OCI-LY7 (cell line): ENCODE measurements at regions not wholly inside any gene's neighbourhood (a gene's known extent, or its start where the extent isn't known, plus 50 kb on each side); places are given as distances from the start of the nearest gene placed in this dataset.

Source experiments
- BruUV-seq: library from RNA; stranded (reverse); fragments of 400-500 nt; replicated peaks from 2 replicates; lab custom pipeline; 2021; lab: Mats Ljungman, UMichigan
- CTCF ChIA-PET: fragments of 300-600 bp; sonication (Branson Sonifier 250); formaldehyde crosslinking; loops from one replicate; lab custom pipeline; 2022; ENCODE audit warnings: antibody characterized with exemption; ENCODE audit not compliant: unreplicated experiment; lab: Charles Lee
- POLR2A ChIA-PET: fragments of 300-600 bp; sonication (Branson Sonifier 250); formaldehyde crosslinking; loops from one replicate; lab custom pipeline; 2022; ENCODE audit warnings: antibody characterized with exemption; lab: Charles Lee
- DNase-seq: peaks from one replicate; pipeline ENCODE4 v3.0.0-alpha.2; 2015; ENCODE audit warnings: low spot score
- H2AFZ ChIP-seq: fragments of 200-600 bp; sonication (generic), shearing (Covaris generic); 2 replicates; pipeline ENCODE4 v1.6.1; 2014; ENCODE audit warnings: mild to moderate bottlenecking, antibody characterized with exemption, low read length, moderate library complexity
- H3K27ac ChIP-seq: fragments of 200-600 bp; sonication (generic); 2 replicates; pipeline ENCODE4 v1.5.1; 2014; ENCODE audit warnings: mixed run types, low read depth, mild to moderate bottlenecking, moderate library complexity, low read length, inconsistent platforms; ENCODE audit not compliant: poor library complexity, severe bottlenecking
- H3K36me3 ChIP-seq: fragments of 200-600 bp; sonication (generic); 2 replicates; pipeline ENCODE4 v1.6.1; 2014; ENCODE audit warnings: mild to moderate bottlenecking, antibody characterized with exemption, low read length, moderate library complexity, mixed read lengths; ENCODE audit not compliant: insufficient read depth
- H3K4me1 ChIP-seq: fragments of 200-600 bp; sonication (generic); 2 replicates; pipeline ENCODE4 v1.5.1; 2014; ENCODE audit warnings: mild to moderate bottlenecking, low read length; ENCODE audit not compliant: insufficient read depth, poor library complexity, severe bottlenecking
- H3K4me2 ChIP-seq: fragments of 200-600 bp; sonication (generic); 2 replicates; pipeline ENCODE4 v1.6.1; 2014; ENCODE audit warnings: mild to moderate bottlenecking, low read length
- H3K4me3 ChIP-seq: fragments of 200-600 bp; sonication (generic); 2 replicates; pipeline ENCODE4 v1.5.1; 2014; ENCODE audit warnings: mild to moderate bottlenecking, low read depth, low read length; ENCODE audit not compliant: poor library complexity, severe bottlenecking
- H3K79me2 ChIP-seq: fragments of 200-600 bp; sonication (generic); 2 replicates; pipeline ENCODE4 v1.6.1; 2016; ENCODE audit warnings: low read depth, mild to moderate bottlenecking, low read length, moderate library complexity, mixed read lengths; ENCODE audit not compliant: insufficient read depth
- H3K9me2 ChIP-seq: fragments of 200-600 bp; sonication (generic); 2 replicates; pipeline ENCODE4 v1.6.1; 2016; ENCODE audit warnings: mild to moderate bottlenecking, low read length, mixed read lengths; ENCODE audit not compliant: insufficient read depth
- H3K9me3 ChIP-seq: fragments of 200-600 bp; sonication (generic); 2 replicates; pipeline ENCODE4 v1.6.1; 2014; ENCODE audit warnings: mild to moderate bottlenecking, mixed run types, low read length, mixed read lengths
- H4K20me1 ChIP-seq: fragments of 200-600 bp; sonication (generic); 2 replicates; pipeline ENCODE4 v1.6.1; 2014; ENCODE audit warnings: mild to moderate bottlenecking, antibody characterized with exemption, low read length, moderate library complexity, mixed read lengths; ENCODE audit not compliant: insufficient read depth
- CTCF ChIP-seq: fragments of 200-600 bp; sonication (generic); conservative IDR thresholded peaks from 2 replicates; pipeline ENCODE4 v1.5.1; 2014; ENCODE audit warnings: mild to moderate bottlenecking, antibody characterized with exemption, low read length, moderate library complexity, mixed read lengths
- EZH2phosphoT487 ChIP-seq: fragments of 200-600 bp; sonication (generic); IDR thresholded peaks from 2 replicates; pipeline ENCODE4 v1.6.1; 2018; ENCODE audit warnings: low read depth, borderline replicate concordance, mild to moderate bottlenecking, mixed run types, antibody characterized with exemption, low read length, moderate library complexity, mixed read lengths
- intact Hi-C: fragments of 100-400 bp; cut with micrococcal nuclease; formaldehyde crosslinking; loops from one replicate; pipeline ENCODE4 v1.10.0; 2022; ENCODE audit not compliant: unreplicated experiment

GRCh38 chr17:72590382-72590781 is 469.6 kb downstream of the SOX9 start:
- H3K27ac ChIP-seq, result no peak overlapping the region
- H2AFZ ChIP-seq, result no peak overlapping the region
- no peaks in the 10 kb centered on the region for H4K20me1 ChIP-seq
- no peaks in the 10 kb centered on the region for H3K36me3 ChIP-seq
- H3K4me2 ChIP-seq, result no peak overlapping the region
- no peak for DNase-seq
- no peak overlapping the region for H3K4me3 ChIP-seq
- H3K9me3 ChIP-seq, result no peaks in the 10 kb centered on the region
- intact Hi-C loops, result no loop called here
- TF ChIP-seq EZH2phosphoT487, result no peak
- TF ChIP-seq CTCF, result no peak
- CTCF ChIA-PET, result no interaction called here
- no TSS peak for BruUV-seq
- H3K79me2 ChIP-seq, result no peaks in the 10 kb centered on the region
- no peaks in the 10 kb centered on the region for H3K9me2 ChIP-seq
- no peaks in the 10 kb centered on the region for H3K4me1 ChIP-seq
- POLR2A ChIA-PET, result no interaction called here

GRCh38 chr17:72590882-72591281 is 470.1 kb downstream of the SOX9 start:
- ChIA-PET CTCF (no interaction called here), POLR2A (no interaction called here)
- no peak overlapping the region for H3K4me2 ChIP-seq
- no peaks in the 10 kb centered on the region for H3K36me3 ChIP-seq
- H3K4me3 ChIP-seq, result no peak overlapping the region
- no peaks in the 10 kb centered on the region for H3K79me2 ChIP-seq
- TF ChIP-seq CTCF, result no peak
- no peak for TF ChIP-seq EZH2phosphoT487
- no peaks in the 10 kb centered on the region for H3K9me2 ChIP-seq
- H3K9me3 ChIP-seq, result no peaks in the 10 kb centered on the region
- H4K20me1 ChIP-seq, result no peaks in the 10 kb centered on the region
- H3K27ac ChIP-seq, result no peak overlapping the region
- no peaks in the 10 kb centered on the region for H3K4me1 ChIP-seq
- intact Hi-C loops, result no loop called here
- no peak overlapping the region for H2AFZ ChIP-seq
- DNase-seq, result no peak
- BruUV-seq, result no TSS peak

- no peak overlapping the region for H3K4me2 ChIP-seq
- TF ChIP-seq CTCF, result no peak
- TF ChIP-seq EZH2phosphoT487, result no peak
- H3K4me1 ChIP-seq, result no peaks in the 10 kb centered on the region
- ChIA-PET CTCF (no interaction called here), POLR2A (no interaction called here)
- no peaks in the 10 kb centered on the region for H3K36me3 ChIP-seq
- no peak overlapping the region for H2AFZ ChIP-seq
- intact Hi-C loops, result no loop called here
- no peaks in the 10 kb centered on the region for H3K9me3 ChIP-seq
- H3K4me3 ChIP-seq, result no peak overlapping the region
- no peaks in the 10 kb centered on the region for H4K20me1 ChIP-seq
- BruUV-seq, result no TSS peak
- no peak overlapping the region for H3K27ac ChIP-seq
- no peaks in the 10 kb centered on the region for H3K9me2 ChIP-seq
- H3K79me2 ChIP-seq, result no peaks in the 10 kb centered on the region
- DNase-seq, result no peak
These were observed 470.7 kb downstream of the SOX9 start for GRCh38 chr17:72591289-72592241.
